GM13976 (cell line): ENCODE measurements at regions not wholly inside any gene's neighbourhood (a gene's known extent, or its start where the extent isn't known, plus 50 kb on each side); places are given as distances from the start of the nearest gene placed in this dataset.

ENCODE experiments used
- DNase-seq: peaks from one replicate; pipeline ENCODE4 v3.0.0; 2012; ENCODE audit warnings: low spot score
- in situ Hi-C: fragments of 300-500 bp; cut with MboI; formaldehyde crosslinking; loops from one replicate; pipeline ENCODE4 v1.12.0; 2022; ENCODE audit warnings: low sequenced_read_pairs, mixed read lengths, inconsistent platforms; ENCODE audit not compliant: unreplicated experiment
- TF ChIP-seq, protein P1 (sequence below): IDR thresholded peaks from 2 replicates; pipeline ENCODE4 v1.5.1; 2012; ENCODE audit warnings: borderline replicate concordance, mild to moderate bottlenecking; ENCODE audit not compliant: insufficient read depth; ENCODE audit errors: extremely low read depth, missing control alignments, control extremely low read depth

DNA sequence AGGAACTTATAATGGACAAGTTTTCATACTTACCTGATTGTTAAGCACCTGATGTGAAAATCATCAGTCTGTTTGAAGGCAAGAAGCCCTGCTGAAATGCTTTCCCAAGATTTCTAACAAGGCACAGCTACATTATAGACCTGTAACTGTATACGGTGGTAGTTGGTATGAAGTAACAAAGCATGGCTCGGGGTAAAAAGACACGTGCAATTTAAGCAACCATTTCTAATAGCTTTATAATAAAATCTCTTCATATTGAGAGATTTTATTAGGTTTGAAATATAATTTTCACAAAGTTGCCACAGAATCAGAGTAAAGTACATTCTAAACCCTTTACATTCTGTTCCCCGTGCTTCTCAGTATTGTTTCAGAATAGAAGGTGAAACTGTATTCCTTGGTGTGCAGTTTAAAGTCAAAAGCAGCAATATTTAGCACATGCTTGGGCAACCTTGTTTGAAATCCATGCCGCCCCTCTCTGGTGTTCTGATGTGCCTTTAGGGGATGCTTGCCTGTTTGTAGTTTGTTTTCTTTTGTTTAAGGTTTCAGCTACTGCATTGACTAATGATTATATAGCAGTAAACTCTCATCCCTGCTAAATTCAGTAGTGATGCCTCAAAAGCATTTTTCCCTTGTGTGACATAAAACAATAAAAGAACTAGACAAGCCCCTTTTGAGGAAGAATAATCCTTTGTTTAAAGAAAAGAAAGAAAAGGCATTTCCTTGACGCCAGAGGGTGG is 125.2 kb upstream of the OBI1 start:
- DNase-seq = no peak
- in situ Hi-C loops = no loop called here
- TF ChIP-seq, protein P1, sequence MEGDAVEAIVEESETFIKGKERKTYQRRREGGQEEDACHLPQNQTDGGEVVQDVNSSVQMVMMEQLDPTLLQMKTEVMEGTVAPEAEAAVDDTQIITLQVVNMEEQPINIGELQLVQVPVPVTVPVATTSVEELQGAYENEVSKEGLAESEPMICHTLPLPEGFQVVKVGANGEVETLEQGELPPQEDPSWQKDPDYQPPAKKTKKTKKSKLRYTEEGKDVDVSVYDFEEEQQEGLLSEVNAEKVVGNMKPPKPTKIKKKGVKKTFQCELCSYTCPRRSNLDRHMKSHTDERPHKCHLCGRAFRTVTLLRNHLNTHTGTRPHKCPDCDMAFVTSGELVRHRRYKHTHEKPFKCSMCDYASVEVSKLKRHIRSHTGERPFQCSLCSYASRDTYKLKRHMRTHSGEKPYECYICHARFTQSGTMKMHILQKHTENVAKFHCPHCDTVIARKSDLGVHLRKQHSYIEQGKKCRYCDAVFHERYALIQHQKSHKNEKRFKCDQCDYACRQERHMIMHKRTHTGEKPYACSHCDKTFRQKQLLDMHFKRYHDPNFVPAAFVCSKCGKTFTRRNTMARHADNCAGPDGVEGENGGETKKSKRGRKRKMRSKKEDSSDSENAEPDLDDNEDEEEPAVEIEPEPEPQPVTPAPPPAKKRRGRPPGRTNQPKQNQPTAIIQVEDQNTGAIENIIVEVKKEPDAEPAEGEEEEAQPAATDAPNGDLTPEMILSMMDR = no peak

DNA sequence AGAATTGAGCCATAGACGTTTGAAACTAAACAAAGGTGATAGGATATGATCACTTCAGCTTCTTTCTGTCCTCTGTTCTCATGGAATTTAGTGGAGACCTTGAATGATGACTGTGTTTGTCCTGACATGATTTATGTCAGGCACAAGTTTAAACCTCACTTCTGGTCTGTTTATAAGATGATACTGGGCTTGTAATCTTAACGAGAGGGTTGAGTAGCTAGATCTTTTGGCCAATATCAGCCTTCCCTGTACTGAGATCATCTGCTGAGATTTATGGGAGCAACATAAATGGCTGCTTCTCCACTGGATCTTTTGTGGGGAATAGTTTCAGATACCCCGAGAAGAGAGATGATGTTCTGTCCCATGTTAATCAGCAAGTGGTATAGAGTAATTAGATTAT is 121.8 kb upstream of the OBI1 start:
- no peak for DNase-seq
- TF ChIP-seq, protein P1 = no peak
- in situ Hi-C loops = no loop called here

DNA sequence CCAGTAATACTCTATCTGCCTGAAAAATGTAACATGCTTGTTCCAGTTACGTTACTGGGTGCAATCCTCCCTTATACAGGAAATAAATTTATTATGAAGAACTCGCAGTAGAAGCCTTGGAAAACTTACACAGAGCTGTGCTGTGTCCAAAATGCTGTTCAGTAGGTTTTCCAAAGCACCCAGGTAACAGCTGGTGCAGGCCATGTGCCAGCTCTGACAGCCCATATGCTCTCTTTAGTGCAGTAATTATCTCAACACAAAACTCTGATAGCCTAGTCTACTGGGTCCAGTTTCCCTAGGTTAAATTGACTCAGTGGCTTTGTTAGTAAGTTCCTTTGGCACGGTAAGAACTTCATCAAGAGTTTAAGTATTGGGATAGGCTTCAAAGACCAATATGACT is 120.7 kb upstream of the OBI1 start:
- in situ Hi-C loops = no loop called here
- TF ChIP-seq, protein P1 = no peak
- no peak for DNase-seq

DNA sequence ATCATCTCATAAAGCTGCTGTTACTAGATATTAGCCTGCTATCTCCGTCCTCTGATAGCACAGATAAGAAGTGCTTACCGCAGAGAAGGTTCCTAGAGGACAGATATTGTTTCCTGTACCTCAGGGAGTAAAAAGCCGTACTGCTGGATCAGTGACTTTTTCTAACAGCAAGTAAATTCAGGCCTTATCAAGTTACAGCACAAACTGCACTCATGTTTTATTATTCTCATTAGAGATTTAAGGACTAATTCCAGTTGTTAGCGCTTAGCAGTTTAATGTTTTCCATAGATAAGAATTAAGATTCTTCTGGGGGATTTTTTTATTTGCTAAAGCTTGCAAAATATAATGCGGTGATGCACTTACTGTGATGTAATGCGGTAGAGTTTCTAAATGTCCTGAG is 119.0 kb upstream of the OBI1 start:
- in situ Hi-C loops = no loop called here
- no peak for DNase-seq

GRCh38 chr13:78777396-78777795 is 118.4 kb upstream of the OBI1 start:
- no peak for DNase-seq
- in situ Hi-C loops = no loop called here

More for the DNA sequence above, 119.0 kb upstream of the OBI1 start:
- TF ChIP-seq, protein P1 = no peak

DNA sequence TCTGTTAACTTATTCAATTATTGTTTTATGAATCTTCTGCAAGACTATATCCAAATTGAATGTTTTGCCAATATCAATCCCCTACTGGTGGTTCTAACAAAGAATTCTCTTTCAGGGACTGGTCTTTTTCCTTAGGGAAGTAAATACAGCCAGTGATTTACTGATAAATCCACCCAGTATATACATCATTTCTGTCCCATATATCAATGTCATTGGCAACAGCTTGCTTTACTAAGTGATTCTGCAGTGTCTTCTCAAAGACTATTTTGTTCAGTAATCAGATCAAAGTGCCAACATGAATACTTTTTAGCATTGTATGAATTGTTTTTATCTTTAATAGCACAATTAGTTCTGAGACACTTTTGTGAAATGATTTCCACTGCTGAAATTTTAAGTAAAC is 114.0 kb upstream of the OBI1 start:
- in situ Hi-C loops = no loop called here
- TF ChIP-seq, protein P1 = no peak
- DNase-seq = no peak

More at GRCh38 chr13:78777396-78777795, 118.4 kb upstream of the OBI1 start:
- TF ChIP-seq, protein P1 = no peak
